GM23338 (cell line): ENCODE measurements at regions not wholly inside any gene's neighbourhood (a gene's known extent, or its start where the extent isn't known, plus 50 kb on each side); places are given as distances from the start of the nearest gene placed in this dataset.

Experiments used
- ATAC-seq: fragments of 200-7000 bp; cut with Tn5 transposase; 3 replicates; pipeline ENCODE4 v1.9.1; 2020
- DNase-seq: peaks from one replicate; pipeline ENCODE4 v3.0.0-alpha.2; 2015; ENCODE audit warnings: low spot score
- H2AFZ ChIP-seq: fragments of 200-600 bp; sonication (generic); 2 replicates; pipeline ENCODE4 v1.8.0; 2016; ENCODE audit warnings: antibody characterized with exemption, mild to moderate bottlenecking, moderate library complexity
- H3F3A ChIP-seq: fragments of 200-600 bp; sonication (generic); replicated peaks from 2 replicates; pipeline ENCODE4 v1.8.0; 2017; ENCODE audit warnings: antibody characterized with exemption, mixed run types, low read depth
- H3K27ac ChIP-seq: fragments of 200-600 bp; sonication (generic); 2 replicates; pipeline ENCODE4 v1.6.1; 2016; ENCODE audit warnings: low read depth
- H3K27me3 ChIP-seq: fragments of 200-600 bp; sonication (generic); 2 replicates; pipeline ENCODE4 v1.8.0; 2016; ENCODE audit warnings: mild to moderate bottlenecking, mixed run types, moderate library complexity; ENCODE audit not compliant: insufficient read depth
- H3K36me3 ChIP-seq: fragments of 200-600 bp; sonication (generic); 2 replicates; pipeline ENCODE4 v1.8.0; 2016; ENCODE audit warnings: mild to moderate bottlenecking; ENCODE audit not compliant: insufficient read depth
- H3K4me1 ChIP-seq: fragments of 200-600 bp; sonication (generic); 2 replicates; pipeline ENCODE4 v1.8.0; 2016; ENCODE audit warnings: mild to moderate bottlenecking, moderate library complexity; ENCODE audit not compliant: insufficient read depth
- H3K4me2 ChIP-seq: fragments of 200-600 bp; sonication (generic); 2 replicates; pipeline ENCODE4 v1.7.1; 2017; ENCODE audit warnings: mixed run types
- H3K4me3 ChIP-seq: fragments of 200-600 bp; sonication (generic); 2 replicates; pipeline ENCODE4 v1.6.1; 2016; ENCODE audit warnings: mixed run types
- H3K79me2 ChIP-seq: fragments of 200-600 bp; sonication (generic); replicated peaks from 2 replicates; pipeline ENCODE4 v1.8.0; 2017; ENCODE audit warnings: mild to moderate bottlenecking; ENCODE audit not compliant: insufficient read depth
- H3K9me2 ChIP-seq: fragments of 200-600 bp; sonication (generic); 2 replicates; pipeline ENCODE4 v1.8.0; 2017; ENCODE audit not compliant: insufficient read depth
- H4K20me1 ChIP-seq: fragments of 200-600 bp; sonication (generic); replicated peaks from 2 replicates; pipeline ENCODE4 v1.8.0; 2017; ENCODE audit warnings: mild to moderate bottlenecking; ENCODE audit not compliant: insufficient read depth
- H3K27ac Mint-ChIP-seq: 2 replicates; pipeline ENCODE4 v1.8.0; 2020; ENCODE audit warnings: inconsistent platforms, mild to moderate bottlenecking, moderate library complexity, mixed read lengths
- H3K27me3 Mint-ChIP-seq: 3 replicates; pipeline ENCODE4 v1.8.0; 2022; ENCODE audit warnings: low read depth, mild to moderate bottlenecking, moderate library complexity, mixed read lengths, inconsistent platforms; ENCODE audit not compliant: insufficient read depth, poor library complexity
- H3K36me3 Mint-ChIP-seq: 3 replicates; pipeline ENCODE4 v1.8.0; 2021; ENCODE audit warnings: low read depth, mild to moderate bottlenecking, inconsistent platforms, moderate library complexity, mixed read lengths
- H3K4me1 Mint-ChIP-seq: 3 replicates; pipeline ENCODE4 v1.8.0; 2020; ENCODE audit warnings: mild to moderate bottlenecking, inconsistent platforms, mixed read lengths
- H3K4me3 Mint-ChIP-seq: 3 replicates; pipeline ENCODE4 v1.8.0; 2021; ENCODE audit warnings: moderate library complexity, mild to moderate bottlenecking, inconsistent platforms, mixed read lengths
- H3K9me3 Mint-ChIP-seq: 3 replicates; pipeline ENCODE4 v1.8.0; 2020; ENCODE audit warnings: moderate library complexity, mild to moderate bottlenecking, inconsistent platforms, mixed read lengths
- CREB1 ChIP-seq: fragments of 250-450 bp; sonication (Bioruptor Pico); IDR thresholded peaks from 2 replicates; pipeline ENCODE4 v1.5.0; 2020; ENCODE audit warnings: low read depth, mild to moderate bottlenecking, moderate library complexity
- CTCF ChIP-seq, 2 experiments: fragments of 200-600 bp in 1 of 2; sonication (generic) in 1 of 2; conservative IDR thresholded peaks; 2 replicates each; pipeline versions ENCODE4 v1.5.1 to v1.6.1; 2016 to 2017; ENCODE audit warnings: antibody characterized with exemption in 2 of 2, low read depth in 2 of 2, mild to moderate bottlenecking in 2 of 2, moderate library complexity in 1 of 2
- ETS1 ChIP-seq: IDR thresholded peaks from 2 replicates; pipeline ENCODE4 v1.6.1; 2016; ENCODE audit warnings: antibody characterized with exemption
- EZH2 ChIP-seq: fragments of 200-600 bp; sonication (generic); IDR thresholded peaks from one replicate; pipeline ENCODE4 v1.8.0; 2017; ENCODE audit warnings: antibody characterized with exemption, mild to moderate bottlenecking, low read depth; ENCODE audit not compliant: unreplicated experiment
- EZH2phosphoT487 ChIP-seq: fragments of 200-600 bp; sonication (generic); IDR thresholded peaks from one replicate; pipeline ENCODE4 v1.8.1; 2018; ENCODE audit warnings: antibody characterized with exemption; ENCODE audit not compliant: unreplicated experiment
- JUNB ChIP-seq: IDR thresholded peaks from one replicate; pipeline ENCODE4 v1.6.1; 2016; ENCODE audit warnings: antibody characterized with exemption; ENCODE audit not compliant: unreplicated experiment
- NANOG ChIP-seq: IDR thresholded peaks from 2 replicates; pipeline ENCODE4 v1.6.1; 2016; ENCODE audit warnings: antibody characterized with exemption, borderline replicate concordance
- POLR2AphosphoS5 ChIP-seq: IDR thresholded peaks from 2 replicates; pipeline ENCODE4 v1.6.1; 2016; ENCODE audit warnings: antibody characterized with exemption, low read depth
- REST ChIP-seq: IDR thresholded peaks from one replicate; pipeline ENCODE4 v1.6.1; 2018; ENCODE audit warnings: antibody characterized with exemption; ENCODE audit not compliant: unreplicated experiment
- STAT1 ChIP-seq: IDR thresholded peaks from one replicate; pipeline ENCODE4 v1.6.1; 2016; ENCODE audit warnings: antibody characterized with exemption; ENCODE audit not compliant: unreplicated experiment
- ZNF114 ChIP-seq: fragments of 250-450 bp; sonication (Bioruptor Pico); IDR thresholded peaks from 2 replicates; pipeline ENCODE4 v1.5.0; 2020; ENCODE audit warnings: mild to moderate bottlenecking, moderate library complexity
- ZNF331 ChIP-seq: fragments of 250-450 bp; sonication (Bioruptor Pico); IDR thresholded peaks from 2 replicates; pipeline ENCODE4 v1.5.0; 2020; ENCODE audit warnings: low read depth, mild to moderate bottlenecking, moderate library complexity
- ZNF462 ChIP-seq: fragments of 250-450 bp; sonication (Bioruptor Pico); IDR thresholded peaks from 2 replicates; pipeline ENCODE4 v1.5.0; 2020; ENCODE audit warnings: mild to moderate bottlenecking, moderate library complexity

- no peak for ATAC-seq
- H3K36me3 Mint-ChIP-seq = no peaks in the 10 kb centered on the region; the same call in 2 of the 3 replicates
- H3F3A ChIP-seq = no peaks in the 10 kb centered on the region
- H3K4me1 ChIP-seq = peaks cover 4% of the 10 kb centered on the region
- H3K4me3 ChIP-seq = no peak overlapping the region
- H3K4me1 Mint-ChIP-seq = peaks cover 35% of the 10 kb centered on the region
- H3K4me3 Mint-ChIP-seq = no peak overlapping the region
- no peaks in the 10 kb centered on the region for H4K20me1 ChIP-seq
- H3K36me3 ChIP-seq = no peaks in the 10 kb centered on the region
- H3K27me3 ChIP-seq = no peaks in the 10 kb centered on the region
- H3K9me3 Mint-ChIP-seq = no peaks in the 10 kb centered on the region
- no peak overlapping the region for H3K27ac Mint-ChIP-seq
- H3K4me2 ChIP-seq = no peak overlapping the region
- no peaks in the 10 kb centered on the region for H3K9me2 ChIP-seq
- DNase-seq = no peak
- TF ChIP-seq REST (no peak), CREB1 (CRISPR knock-in tag) (no peak), ZNF331 (CRISPR knock-in tag) (no peak), EZH2phosphoT487 (no peak), ZNF114 (CRISPR knock-in tag) (no peak), EZH2 (no peak), ZNF462 (no peak), POLR2AphosphoS5 (no peak), STAT1 (no peak), CTCF (conservative IDR thresholded peaks at IDR 0.05; ENCODE audit: low read depth in 2 of 2) (no peak), NANOG (no peak), ETS1 (no peak), JUNB (no peak)
- H3K79me2 ChIP-seq = no peaks in the 10 kb centered on the region
- no peak overlapping the region for H3K27ac ChIP-seq
- H2AFZ ChIP-seq = no peak overlapping the region
- H3K27me3 Mint-ChIP-seq = peaks cover 19% of the 10 kb centered on the region
Measured at GRCh38 chr18:46426021-46426678, 230.9 kb downstream of the LOXHD1 start.
